ENCODE measurements at regions not wholly inside any gene's neighbourhood (a gene's known extent, or its start where the extent isn't known, plus 50 kb on each side); places are given as distances from the start of the nearest gene placed in this dataset.

DNA sequence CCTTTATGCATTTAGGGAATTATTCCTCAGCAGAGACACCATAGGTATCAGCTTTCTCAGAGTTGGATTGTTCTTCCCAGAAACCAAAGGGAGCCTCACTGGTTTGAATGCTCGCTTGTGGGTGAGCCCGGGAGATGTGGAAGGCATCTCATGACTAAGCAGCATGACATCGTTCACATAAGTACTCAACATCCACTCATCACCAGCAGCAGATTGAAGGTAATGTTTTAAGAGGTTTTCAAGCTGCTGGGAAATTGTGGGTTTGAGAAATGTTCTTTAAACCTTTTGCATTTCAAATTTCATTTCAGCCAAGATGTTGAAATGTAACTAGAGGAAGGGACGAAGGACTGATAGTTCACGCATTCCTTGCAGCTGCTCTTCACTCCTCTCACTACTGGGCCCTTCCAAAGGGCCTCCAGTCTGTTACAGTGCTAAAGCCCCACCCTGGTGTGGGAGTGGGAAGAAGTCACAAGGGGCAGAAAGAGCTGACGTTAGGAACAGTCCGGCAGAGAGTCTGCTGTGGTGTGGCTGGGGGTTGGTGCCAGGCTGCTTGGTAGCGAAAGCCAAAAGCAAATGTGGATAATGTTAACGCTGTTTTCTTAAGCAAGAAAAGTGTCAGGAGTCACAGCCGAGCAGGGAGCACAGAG, 324.5 kb upstream of the EPHA4 start:
- no peak for TF ChIP-seq RAD21 (IDR thresholded peaks at IDR 0.05; ENCODE audit: low read length)
- TF ChIP-seq BHLHE40 (IDR thresholded peaks at IDR 0.05; ENCODE audit: low read depth, low read length), result no peak
- TF ChIP-seq ELK1 (IDR thresholded peaks at IDR 0.05; ENCODE audit: borderline replicate concordance, low read depth, low read length), result no peak
- TF ChIP-seq MAZ (IDR thresholded peaks at IDR 0.05; ENCODE audit: borderline replicate concordance, low read depth, low read length), result no peak
- no peak for TF ChIP-seq RCOR1 (IDR thresholded peaks at IDR 0.05; ENCODE audit: insufficient replicate concordance, low read length)
- no peak for TF ChIP-seq MAFK (IDR thresholded peaks at IDR 0.05; ENCODE audit: low read depth, low read length)
- Histone ChIP-seq H3K4me1 (ENCODE audit: control insufficient read depth, insufficient read depth, low read length) (no peaks in the 10 kb centered on the region; the same call in 1 of the 2 replicates), H3K9me1 (ENCODE audit: insufficient read depth, low read length) (no peaks in the 10 kb centered on the region), H3K56ac (ENCODE audit: extremely low read depth, insufficient read depth, low read length) (no peak overlapping the region), H2AK5ac (ENCODE audit: low read depth, low read length) (no peak overlapping the region), H3K23ac (ENCODE audit: low read depth, low read length) (no peak overlapping the region), H3K4me3 (ENCODE audit: insufficient read depth, low read depth, low read length) (no peak overlapping the region), H3K4ac (ENCODE audit: low read depth, low read length) (no peak overlapping the region), H2BK5ac (ENCODE audit: low read depth, low read length, poor library complexity, severe bottlenecking) (no peak overlapping the region), H4K20me1 (ENCODE audit: insufficient read depth, low read length) (no peaks in the 10 kb centered on the region), H2BK15ac (ENCODE audit: low read depth, low read length) (no peak overlapping the region), H3K27me3 (ENCODE audit: control insufficient read depth, insufficient read depth, low read length) (no peaks in the 10 kb centered on the region), H3K14ac (replicated peaks; ENCODE audit: low read depth, low read length) (no peak overlapping the region), H3K9ac (ENCODE audit: low read depth, low read length) (no peak overlapping the region), H3K79me1 (ENCODE audit: low read depth in 1 of 2, low read length in 2 of 2) (no peaks in the 10 kb centered on the region), H3K18ac (ENCODE audit: low read depth, low read length) (no peak overlapping the region), H2BK20ac (ENCODE audit: low read depth, low read length) (no peak overlapping the region), H3K9me3 (ENCODE audit: control insufficient read depth, insufficient read depth, low read length) (0 out of 2 replicates have a peak, but pooled peaks cover 2% of the 10 kb centered on the region), H3K27ac (ENCODE audit: insufficient read depth, low read length) (no peak overlapping the region), H4K5ac (ENCODE audit: low read depth, low read length) (no peak overlapping the region), H4K91ac (ENCODE audit: insufficient read depth, low read depth, low read length) (no peak overlapping the region), H3K4me2 (ENCODE audit: low read depth, low read length) (no peak overlapping the region), H2AK9ac (replicated peaks; ENCODE audit: low read depth, low read length, poor library complexity) (no peak overlapping the region), H4K8ac (ENCODE audit: low read depth in 2 of 2, low read length in 2 of 2) (no peak overlapping the region), H2AFZ (replicated peaks; ENCODE audit: low read length, poor library complexity) (no peak overlapping the region), H2BK120ac (ENCODE audit: low read depth, low read length) (no peak overlapping the region), H3K36me3 (ENCODE audit: control insufficient read depth, insufficient read depth, low read length) (no peaks in the 10 kb centered on the region)
- DNase-seq (peak; percentile 53), ATAC-seq (ENCODE audit: low read depth) (no peak)
- 50% methylated on average over 2 of the region's 10 CpGs; no CpG with 5 or more reads in 1 of the 2 experiments for WGBS, 2 experiments (ENCODE audit: extremely low coverage in 2 of 2, insufficient read length in 1 of 2)
- POLR2A ChIA-PET (ENCODE audit: unreplicated experiment), result interaction anchor here (0.6 kb wide), 1 partner anchor 84 kb away, joined by 3 read pairs; no protein-coding TSS in a partner anchor
- in situ Hi-C loops (cut with MboI; ENCODE audit: low sequenced_read_pairs), result no loop called here
- BruUV-seq (replicated peaks), result no TSS peak
- intact Hi-C loops (cut with micrococcal nuclease), result no loop called here
- dilution Hi-C loops (cut with HindIII; ENCODE audit: low sequenced_read_pairs, unreplicated experiment), result no loop called here
- CTCF ChIA-PET, result no interaction called here
